RWPE1 (cell line): ENCODE measurements at regions not wholly inside any gene's neighbourhood (a gene's known extent, or its start where the extent isn't known, plus 50 kb on each side); places are given as distances from the start of the nearest gene placed in this dataset.
"Not testable (repeated sequence)": the region's sequence is repeated elsewhere in the genome, so short reads cannot be mapped to it uniquely, and the experiment has no call there.

Experiments
- CTCF ChIA-PET: fragments of 350-600 bp; sonication (Branson Sonifier 250); formaldehyde crosslinking; extraction: SDS; loops from one replicate; lab custom pipeline; 2021; lab: Yijun Ruan, JAX
- POLR2A ChIA-PET: fragments of 400-600 bp; formaldehyde crosslinking; extraction: SDS; loops from one replicate; lab custom pipeline; 2020; ENCODE audit warnings: antibody characterized with exemption; ENCODE audit not compliant: low non-redundant PET; lab: Yijun Ruan, JAX
- DNase-seq: peaks from one replicate; pipeline ENCODE4 v3.0.0; 2012; ENCODE audit warnings: low spot score
- H3K27ac ChIP-seq: fragments of 450-650 bp; 2 replicates; pipeline ENCODE4 v1.5.1; 2017
- TF ChIP-seq, protein P1 (sequence below): fragments of 450-650 bp; conservative IDR thresholded peaks from 2 replicates; pipeline ENCODE4 v1.5.1; 2017; ENCODE audit warnings: low read depth, mild to moderate bottlenecking

DNA sequence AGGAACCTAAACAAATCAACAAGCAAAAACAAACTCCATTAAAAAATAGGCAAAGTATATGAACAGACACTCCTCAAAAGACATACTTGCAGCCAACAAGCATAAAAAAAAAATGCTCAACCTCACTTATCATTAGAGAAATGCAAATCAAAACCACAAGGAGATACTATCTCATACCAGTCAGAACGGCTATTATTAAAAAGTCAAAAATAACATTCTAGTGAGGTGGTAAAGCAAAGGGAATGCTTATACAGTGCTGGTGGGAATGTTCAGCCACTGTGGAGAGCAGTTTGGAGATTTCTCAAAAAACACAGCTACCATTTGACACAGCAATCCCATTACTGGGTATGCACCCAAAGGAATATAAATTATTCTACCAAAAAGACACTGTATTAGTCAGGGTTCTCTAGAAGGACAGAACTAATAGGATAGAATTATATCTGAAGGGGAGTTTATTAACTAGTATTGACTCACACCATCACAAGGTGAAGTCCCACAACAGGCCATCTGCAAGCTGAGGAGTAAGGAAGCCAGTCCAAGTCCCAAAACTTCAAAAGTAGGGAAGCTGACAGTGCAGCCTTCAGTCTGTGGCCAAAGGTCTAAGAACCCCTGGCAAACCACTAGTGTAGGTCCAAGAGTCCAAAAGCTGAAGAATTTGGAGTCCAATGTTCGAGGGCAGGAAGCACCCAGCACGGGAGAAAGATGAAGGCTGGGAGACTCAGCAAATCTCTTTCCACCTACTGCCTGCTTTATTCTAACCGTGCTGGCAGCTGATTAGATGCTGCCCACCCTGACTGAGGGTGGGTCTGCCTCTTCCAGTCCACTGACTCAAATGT lies 101.6 kb upstream of the KRAS start:
- TF ChIP-seq, protein P1, sequence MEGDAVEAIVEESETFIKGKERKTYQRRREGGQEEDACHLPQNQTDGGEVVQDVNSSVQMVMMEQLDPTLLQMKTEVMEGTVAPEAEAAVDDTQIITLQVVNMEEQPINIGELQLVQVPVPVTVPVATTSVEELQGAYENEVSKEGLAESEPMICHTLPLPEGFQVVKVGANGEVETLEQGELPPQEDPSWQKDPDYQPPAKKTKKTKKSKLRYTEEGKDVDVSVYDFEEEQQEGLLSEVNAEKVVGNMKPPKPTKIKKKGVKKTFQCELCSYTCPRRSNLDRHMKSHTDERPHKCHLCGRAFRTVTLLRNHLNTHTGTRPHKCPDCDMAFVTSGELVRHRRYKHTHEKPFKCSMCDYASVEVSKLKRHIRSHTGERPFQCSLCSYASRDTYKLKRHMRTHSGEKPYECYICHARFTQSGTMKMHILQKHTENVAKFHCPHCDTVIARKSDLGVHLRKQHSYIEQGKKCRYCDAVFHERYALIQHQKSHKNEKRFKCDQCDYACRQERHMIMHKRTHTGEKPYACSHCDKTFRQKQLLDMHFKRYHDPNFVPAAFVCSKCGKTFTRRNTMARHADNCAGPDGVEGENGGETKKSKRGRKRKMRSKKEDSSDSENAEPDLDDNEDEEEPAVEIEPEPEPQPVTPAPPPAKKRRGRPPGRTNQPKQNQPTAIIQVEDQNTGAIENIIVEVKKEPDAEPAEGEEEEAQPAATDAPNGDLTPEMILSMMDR, result no peak
- CTCF ChIA-PET, result no interaction called here
- POLR2A ChIA-PET, result no interaction called here

DNA sequence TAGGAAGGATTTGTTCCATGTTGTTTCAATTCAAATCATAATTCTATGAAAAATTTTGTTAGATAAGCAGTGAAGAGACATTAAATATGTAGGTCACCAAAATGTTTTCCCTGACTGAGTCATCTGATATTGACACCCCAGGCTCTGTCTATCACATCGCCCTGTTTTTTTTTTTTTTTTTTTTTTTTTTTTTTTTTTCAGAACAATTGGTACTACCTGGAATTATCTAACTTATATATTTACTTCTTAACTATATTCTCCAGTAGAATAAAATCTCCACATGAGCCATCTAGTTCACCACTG lies 97.8 kb upstream of the KRAS start:
- DNase-seq, result no peak
- POLR2A ChIA-PET, result no interaction called here
- no peak overlapping the region for H3K27ac ChIP-seq
- TF ChIP-seq, protein P1, result no peak
- CTCF ChIA-PET, result interaction anchor here (1.0 kb wide), 1 partner anchor 12 kb away, joined by 4 read pairs; no protein-coding TSS in a partner anchor

More for the DNA sequence above, 101.6 kb upstream of the KRAS start:
- no peak overlapping the region for H3K27ac ChIP-seq
- DNase-seq, result no peak

DNA sequence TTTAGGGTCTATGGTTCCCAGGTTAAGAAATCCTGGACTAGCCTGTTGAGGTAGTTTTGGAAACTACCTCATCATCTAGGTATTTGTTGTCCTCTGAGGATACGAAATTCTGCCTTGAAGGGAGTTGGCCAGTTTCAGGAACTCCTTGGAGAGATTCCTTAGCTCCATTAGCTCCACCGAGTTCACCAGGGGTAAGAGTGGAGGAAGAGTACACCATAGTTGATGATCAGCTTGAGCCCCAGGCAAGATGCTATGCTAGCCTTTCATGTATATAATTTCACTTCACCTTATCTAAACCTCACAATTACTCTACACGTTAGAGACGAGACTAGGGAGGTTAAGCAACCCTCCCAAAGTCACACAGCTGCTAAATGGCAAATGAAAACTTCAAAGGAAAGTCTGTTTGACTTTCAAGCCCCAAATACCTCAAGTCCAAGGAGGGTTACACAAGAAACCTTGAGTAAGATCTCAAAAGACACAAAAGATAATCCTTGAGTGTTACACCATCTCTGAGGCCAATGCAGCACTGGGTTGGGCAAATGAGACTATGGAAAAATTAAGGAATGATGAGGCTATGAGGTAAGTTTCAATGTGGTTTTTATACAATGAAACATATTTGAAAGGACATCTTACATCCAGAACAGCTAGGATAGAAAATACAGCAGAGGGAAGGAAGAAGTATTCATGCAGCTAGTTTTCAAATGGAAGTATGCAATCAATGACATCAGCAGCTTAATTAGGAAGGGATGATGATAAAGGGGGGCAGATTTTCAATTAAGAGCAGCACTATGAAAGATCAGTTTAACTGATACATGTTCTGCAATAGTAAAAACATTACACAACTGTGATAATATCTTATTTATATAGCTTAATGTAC lies 97.2 kb upstream of the KRAS start:
- POLR2A ChIA-PET, result no interaction called here
- TF ChIP-seq, protein P1, result no peak
- no peak overlapping the region for H3K27ac ChIP-seq
- CTCF ChIA-PET, result interaction anchor here (0.8 to 1.0 kb wide), 2 partner anchors 12 to 206 kb away, joined by 4 read pairs; no protein-coding TSS in a partner anchor
- DNase-seq, result no peak

DNA sequence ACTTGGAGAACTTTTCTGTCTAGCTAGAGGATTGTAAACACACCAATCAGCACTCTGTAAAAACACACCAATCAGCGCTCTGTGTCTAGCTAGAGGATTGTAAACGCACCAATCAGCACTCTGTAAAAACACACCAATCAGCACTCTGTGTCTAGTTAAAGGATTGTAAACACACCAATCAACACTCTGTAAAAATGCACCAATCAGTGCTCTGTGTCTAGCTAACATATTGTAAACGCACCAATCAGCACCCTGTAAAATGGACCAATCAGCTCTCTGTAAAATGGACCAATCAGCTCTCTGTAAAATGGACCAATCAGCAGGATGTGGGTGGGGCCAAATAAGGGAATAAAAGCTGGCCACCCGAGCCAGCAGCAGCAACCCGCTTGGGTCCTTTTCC lies 91.1 kb upstream of the KRAS start:
- H3K27ac ChIP-seq, CTCF ChIA-PET, DNase-seq, POLR2A ChIA-PET: not testable (repeated sequence)

DNA sequence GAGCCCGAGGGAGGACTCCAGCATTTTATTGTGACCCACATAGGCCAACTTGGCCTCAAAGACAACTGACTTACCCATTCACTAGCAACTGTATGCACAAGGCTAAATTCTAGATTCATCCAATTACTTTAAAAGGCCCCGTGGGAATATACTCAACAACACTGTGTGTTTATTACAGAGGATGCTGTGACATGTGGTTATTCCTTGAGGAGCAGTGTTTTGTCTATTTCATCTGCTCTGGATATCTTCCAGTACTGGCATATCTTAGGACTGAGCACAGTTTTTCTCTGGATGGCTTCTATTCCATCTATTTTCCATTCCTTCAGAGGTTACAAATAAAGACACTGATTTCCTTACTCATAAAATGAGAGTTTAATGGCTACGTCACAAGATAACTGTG lies 87.2 kb upstream of the KRAS start:
- no peak overlapping the region for H3K27ac ChIP-seq
- DNase-seq, result no peak
- CTCF ChIA-PET, result no interaction called here
- TF ChIP-seq, protein P1, result no peak
- POLR2A ChIA-PET, result no interaction called here

DNA sequence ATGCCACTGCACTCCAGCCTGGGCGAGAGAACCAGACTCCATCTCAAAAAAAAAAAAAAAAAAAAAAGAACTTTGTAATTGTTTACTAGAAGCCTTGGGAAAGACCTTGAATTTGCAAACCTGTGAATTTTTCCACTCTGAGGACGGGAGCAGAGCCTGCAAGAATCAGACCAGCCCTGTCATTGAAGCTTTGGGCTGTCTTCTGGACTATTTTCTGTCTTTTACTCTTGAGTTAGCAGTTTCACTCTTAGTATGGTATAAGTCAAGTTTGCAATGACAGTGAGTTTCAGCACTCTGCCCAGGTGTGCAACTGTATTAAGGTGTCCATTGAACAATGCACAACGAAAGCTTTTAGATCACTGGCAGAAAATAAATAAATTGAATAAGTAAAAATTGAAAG lies 81.4 kb upstream of the KRAS start:
- TF ChIP-seq, protein P1, result no peak
- ChIA-PET CTCF (interaction anchor here (0.6 kb wide), 2 partner anchors 214 to 1553 kb away, joined by 3 read pairs; no protein-coding TSS in a partner anchor), POLR2A (no interaction called here)
- H3K27ac ChIP-seq, result no peak overlapping the region
- no peak for DNase-seq
